Tibial nerve (tissue), 3 donors: ENCODE measurements at regions not wholly inside any gene's neighbourhood (a gene's known extent, or its start where the extent isn't known, plus 50 kb on each side); places are given as distances from the start of the nearest gene placed in this dataset.

Experiments
- POLR2A ChIP-seq, 2 donors: fragments of 450-650 bp; IDR thresholded peaks; one replicate each; pipeline ENCODE4 v1.6.1; 2017; ENCODE audit warnings: antibody characterized with exemption in 2 of 2, mild to moderate bottlenecking in 2 of 2, moderate library complexity in 2 of 2
- TF ChIP-seq, protein P1 (sequence below), 5 experiments: fragments of 200-600 bp in 3 of 5; fragments of 450-650 bp in 2 of 5; sonication (generic) in 3 of 5; IDR thresholded peaks; one replicate each; pipeline ENCODE4 v1.5.1; 2016 to 2019; ENCODE audit warnings: antibody characterized with exemption in 5 of 5, mild to moderate bottlenecking in 3 of 5, moderate library complexity in 2 of 5

DNA sequence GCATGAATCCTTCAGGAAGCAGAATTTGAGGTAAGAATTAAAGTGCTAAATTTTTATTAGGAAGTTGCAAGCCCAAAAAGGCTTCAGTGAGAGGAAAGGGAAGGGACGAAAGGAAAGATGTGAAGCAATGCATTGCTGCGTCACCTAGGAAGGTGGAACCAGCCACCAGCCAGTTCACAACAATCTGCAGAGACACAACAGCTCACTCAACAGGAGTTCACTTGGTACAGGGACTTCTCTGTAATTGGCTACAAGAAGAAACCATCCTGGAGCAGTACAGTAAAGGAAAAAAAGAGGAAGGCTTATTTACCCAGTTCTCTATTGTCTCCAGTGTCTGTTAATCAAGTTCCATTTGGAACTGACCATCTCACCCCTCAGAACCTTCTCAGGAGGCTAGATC, 157.6 kb downstream of the HNRNPD start:
- TF ChIP-seq, protein P1, sequence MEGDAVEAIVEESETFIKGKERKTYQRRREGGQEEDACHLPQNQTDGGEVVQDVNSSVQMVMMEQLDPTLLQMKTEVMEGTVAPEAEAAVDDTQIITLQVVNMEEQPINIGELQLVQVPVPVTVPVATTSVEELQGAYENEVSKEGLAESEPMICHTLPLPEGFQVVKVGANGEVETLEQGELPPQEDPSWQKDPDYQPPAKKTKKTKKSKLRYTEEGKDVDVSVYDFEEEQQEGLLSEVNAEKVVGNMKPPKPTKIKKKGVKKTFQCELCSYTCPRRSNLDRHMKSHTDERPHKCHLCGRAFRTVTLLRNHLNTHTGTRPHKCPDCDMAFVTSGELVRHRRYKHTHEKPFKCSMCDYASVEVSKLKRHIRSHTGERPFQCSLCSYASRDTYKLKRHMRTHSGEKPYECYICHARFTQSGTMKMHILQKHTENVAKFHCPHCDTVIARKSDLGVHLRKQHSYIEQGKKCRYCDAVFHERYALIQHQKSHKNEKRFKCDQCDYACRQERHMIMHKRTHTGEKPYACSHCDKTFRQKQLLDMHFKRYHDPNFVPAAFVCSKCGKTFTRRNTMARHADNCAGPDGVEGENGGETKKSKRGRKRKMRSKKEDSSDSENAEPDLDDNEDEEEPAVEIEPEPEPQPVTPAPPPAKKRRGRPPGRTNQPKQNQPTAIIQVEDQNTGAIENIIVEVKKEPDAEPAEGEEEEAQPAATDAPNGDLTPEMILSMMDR (IDR thresholded peaks at IDR 0.05): no peak
- no peak for TF ChIP-seq POLR2A (IDR thresholded peaks at IDR 0.05)
